ENCODE measurements at regions not wholly inside any gene's neighbourhood (a gene's known extent, or its start where the extent isn't known, plus 50 kb on each side); places are given as distances from the start of the nearest gene placed in this dataset.

DNA sequence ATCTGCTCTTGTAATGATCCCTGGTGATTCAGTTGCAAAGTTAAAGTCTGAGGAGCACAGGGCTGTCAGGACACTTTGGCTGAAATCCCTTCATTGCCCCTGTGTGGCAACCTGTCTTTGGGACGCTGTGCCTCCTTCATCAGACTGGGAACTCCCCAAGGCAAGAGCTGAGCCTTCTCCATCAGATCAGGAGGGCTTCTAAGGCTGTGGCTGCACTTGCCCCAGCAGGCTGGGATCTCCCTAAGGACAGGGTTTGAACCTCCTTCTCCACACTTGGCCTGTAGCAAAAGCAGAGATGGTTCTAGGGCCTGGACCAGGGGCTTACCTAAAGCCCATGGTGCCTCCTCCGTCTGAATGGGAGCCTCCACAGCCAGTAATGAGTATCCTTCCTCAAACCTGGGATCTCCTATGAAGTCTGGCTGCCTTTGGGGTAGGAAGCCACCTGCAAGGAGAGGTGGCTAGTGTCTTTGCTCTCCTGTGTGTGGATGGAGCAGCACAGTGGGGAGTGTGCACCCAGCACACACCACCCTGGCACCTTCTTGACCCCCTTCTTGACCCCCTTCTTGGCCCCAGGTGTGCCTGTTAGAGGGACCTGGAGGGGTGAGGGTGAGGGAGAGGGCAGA lies 79.0 kb upstream of the NKD1 start:
- ATAC-seq, result no peak

DNA sequence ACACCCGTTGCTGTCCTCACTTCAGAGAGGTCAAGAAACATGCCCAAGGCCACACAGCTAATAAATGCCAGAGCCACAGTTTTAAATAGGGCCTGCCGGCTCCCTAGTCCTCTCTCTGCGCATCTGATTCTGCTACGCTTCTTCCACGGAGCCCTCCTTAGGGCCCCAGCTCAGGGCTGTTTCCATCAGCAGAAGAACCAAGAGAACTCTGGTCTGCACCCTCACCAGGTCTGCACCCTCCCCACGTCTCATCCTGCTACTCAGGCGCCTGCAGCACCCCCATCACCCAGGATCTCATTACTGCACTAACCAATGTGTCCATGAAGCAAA lies 79.5 kb upstream of the NKD1 start:
- no peak for ATAC-seq

DNA sequence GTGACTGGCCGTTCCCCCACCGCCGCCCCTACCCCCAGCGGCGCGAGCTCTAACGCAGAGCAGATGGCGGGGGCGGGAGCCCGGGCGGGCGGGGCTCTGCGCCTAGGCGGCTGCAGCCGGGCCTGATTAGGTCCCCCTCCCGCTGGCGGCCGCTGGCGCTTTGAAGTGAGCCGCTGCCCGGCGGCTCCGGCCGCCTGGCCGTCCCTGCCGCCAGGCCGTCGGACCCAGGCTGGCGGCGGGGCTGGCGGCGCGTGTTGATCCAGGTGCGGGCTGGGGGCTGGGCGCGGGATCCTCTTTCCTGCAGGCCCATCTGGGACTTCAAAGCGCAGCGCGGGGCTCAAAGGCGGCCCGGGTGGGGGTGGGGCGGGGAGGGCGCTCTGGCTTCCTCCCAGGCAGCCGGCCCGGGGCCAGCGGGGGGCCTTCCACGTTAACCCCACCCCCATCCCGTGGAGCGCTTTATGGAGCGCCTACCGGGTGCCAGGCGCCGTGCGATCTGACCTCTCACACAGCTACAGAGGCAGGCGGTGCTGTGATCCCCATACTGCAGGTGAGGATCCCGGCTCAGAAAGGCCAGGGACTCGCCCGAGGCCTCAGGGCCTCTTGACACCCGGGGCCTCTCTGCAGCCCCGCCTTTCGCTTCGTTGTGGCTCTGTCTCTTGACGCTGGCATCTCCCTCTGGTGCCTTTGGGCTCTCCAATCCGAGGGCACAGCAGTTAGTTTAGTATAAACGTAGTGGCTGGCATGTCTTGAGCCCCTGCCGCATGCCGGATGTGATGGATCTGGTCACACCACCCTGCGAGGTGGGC lies 80.0 kb upstream of the NKD1 start:
- ATAC-seq, result peak in 1 of 2 donors; percentile 9

DNA sequence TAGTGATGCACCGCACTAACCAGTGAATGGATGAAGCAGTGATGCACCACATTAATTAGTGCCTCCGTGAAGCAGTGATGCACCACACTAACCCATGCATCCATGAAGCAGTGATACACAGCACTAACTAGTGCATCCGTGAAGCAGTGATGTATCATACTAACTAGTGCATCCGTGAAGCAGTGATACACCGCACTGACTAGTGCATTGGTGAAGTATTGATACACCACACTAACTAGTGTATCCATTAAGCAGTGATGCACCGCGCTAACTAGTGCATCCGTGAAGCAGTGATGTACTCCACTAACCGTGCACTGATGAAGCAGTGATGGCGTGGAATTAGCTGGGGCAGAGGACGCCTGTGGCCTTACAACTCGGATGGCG lies 80.6 kb upstream of the NKD1 start:
- ATAC-seq, result no peak

DNA sequence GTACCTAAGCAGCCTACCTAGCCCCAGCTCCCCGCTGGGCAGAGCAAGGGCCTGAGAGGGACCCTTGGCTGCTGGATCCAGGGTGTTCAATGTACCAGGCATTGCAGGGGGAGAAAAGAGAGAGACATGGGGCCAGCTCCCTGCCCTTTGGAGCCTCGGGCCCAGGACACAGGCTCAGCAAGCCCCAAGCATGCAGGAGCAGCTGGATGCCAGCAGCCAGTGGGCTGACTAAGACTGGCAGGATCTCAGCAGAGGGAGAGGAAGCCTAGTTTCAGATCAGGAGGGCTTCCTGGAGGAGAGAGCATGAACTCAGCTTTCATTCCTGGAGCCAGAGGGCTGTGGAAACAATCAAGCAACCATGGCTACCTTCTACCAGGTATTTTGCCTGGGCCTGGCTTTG lies 82.0 kb upstream of the NKD1 start:
- no peak for ATAC-seq

DNA sequence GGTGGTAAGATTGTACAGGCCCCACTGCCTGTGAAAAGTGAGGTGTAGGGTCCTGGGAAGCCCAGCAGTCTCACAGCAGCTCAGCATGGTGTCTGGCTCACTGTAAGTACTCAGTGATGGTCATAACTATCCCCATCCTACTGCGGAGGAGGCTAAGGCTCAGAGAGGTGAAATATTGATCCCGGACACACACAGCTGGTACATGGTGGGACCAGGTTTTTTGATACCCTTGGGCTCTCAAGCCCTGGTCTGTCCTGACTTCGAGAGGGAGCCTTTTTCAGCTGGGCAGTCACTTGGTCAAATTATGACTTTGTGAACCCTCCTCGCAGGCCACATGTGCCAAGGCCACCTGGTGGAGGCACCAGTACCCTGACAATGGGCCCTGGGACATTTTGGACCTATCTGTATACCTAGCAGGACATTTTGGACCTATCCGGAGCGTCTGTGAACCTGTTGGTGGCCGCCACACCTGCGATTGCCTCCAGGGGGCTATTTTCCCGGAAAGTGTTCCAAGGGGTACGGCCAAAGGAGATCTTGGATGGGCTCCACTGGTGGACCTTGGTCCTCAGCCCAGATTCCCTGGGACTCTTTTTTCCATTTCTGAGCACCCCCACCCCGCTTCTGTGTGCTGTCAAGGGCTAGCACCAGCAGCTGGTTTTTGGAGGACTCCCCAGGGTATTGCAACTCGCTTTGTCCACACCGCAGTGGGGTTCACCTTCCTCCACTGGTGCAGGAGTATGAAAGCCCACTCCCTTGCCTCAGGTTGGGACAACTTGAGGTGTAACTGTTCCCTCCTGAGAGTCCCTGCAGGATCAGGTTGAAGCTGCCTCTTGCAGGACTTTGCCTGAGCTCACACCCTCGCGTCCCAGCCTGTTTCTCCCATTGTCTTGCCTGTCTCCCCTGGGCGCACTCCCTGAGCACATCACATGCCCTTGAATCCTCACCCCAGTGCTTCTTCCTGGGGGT lies 83.6 kb upstream of the NKD1 start:
- ATAC-seq, result no peak

DNA sequence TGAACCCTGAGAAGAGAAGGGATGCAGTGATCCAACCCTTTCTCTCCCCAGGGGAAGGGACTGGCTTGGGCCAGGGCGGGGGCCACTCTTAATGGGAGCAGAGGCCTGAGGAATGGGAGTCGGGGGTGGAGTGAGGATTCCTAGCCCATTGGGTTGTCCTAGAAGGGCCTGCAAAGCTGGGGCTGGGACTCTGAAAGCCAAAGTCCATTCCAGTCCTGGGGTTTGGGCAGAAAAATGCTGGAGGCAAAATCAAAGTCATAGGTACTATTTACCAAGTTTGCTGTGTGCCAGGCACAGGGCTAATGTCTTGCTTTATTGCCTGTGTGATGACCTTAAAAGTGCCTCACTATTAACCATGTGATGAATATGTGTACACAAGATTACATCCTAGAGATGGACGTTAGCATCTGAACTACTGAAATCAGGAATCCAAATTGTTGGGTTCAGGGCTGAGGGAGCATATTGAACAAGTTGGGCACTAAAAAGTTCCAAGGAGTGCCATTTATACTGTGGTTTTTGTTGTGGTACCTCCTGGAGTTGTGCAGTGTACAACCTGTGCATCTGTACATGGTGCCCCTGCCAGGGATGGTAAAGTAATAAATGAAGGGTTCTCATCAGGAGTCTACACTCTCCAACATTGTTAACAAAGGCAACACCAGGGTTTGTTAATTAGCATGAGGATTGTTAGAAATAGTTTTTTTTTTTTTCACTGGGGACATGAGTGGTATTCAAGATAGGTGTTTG lies 84.4 kb upstream of the NKD1 start:
- ATAC-seq, result no peak

DNA sequence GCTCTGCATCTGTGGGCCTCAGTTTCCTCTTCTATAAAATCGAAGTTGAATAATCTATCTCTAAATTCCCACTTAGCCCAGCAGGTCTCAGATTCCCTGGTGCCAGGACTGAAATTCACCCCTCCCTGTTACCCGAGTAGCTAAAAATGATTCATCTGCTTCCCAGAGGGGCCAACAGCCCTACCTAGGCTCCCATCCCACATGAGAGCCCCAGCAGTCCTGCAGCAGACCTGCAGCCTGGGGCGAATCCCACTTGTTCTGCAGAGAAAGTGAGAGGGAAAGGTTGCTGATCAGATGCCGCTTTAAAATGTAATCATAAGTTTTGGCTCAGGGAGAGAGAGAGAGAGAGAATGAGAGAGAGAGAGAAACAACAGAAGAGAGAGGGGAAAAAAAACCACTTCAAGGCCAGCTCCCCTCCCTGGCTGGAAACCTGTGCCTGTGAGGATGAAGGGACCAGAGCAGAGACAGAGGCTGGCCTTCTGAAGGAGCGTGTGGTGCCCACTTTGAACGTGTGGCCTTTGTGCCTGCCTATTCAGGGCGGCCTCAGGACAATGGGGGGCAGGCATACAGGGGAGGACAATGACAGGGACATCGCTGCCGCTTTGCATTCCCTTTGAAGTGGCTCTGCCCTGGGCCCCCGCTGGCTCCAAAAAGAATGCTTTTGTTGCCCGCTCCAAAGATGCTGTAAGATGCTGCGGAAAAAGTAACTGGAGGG lies 85.2 kb upstream of the NKD1 start:
- ATAC-seq, result no peak

DNA sequence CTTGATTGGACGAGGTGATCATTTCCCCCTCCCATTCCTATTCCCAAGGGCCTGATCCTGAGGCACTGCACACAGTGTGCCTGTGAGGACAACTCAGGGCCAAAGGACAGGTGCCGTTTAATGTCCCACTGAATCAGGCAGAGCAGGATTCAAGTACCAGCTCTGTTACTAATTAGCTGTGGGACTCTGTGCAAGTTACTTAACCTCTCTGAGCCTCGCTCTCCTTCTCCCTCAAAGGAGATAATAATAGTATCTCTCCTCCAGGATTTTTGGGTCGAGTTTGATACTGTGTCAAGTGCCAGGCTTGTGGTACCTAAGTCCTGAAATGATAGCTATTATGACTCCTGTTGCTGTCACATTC lies 86.8 kb upstream of the NKD1 start:
- ATAC-seq, result no peak

DNA sequence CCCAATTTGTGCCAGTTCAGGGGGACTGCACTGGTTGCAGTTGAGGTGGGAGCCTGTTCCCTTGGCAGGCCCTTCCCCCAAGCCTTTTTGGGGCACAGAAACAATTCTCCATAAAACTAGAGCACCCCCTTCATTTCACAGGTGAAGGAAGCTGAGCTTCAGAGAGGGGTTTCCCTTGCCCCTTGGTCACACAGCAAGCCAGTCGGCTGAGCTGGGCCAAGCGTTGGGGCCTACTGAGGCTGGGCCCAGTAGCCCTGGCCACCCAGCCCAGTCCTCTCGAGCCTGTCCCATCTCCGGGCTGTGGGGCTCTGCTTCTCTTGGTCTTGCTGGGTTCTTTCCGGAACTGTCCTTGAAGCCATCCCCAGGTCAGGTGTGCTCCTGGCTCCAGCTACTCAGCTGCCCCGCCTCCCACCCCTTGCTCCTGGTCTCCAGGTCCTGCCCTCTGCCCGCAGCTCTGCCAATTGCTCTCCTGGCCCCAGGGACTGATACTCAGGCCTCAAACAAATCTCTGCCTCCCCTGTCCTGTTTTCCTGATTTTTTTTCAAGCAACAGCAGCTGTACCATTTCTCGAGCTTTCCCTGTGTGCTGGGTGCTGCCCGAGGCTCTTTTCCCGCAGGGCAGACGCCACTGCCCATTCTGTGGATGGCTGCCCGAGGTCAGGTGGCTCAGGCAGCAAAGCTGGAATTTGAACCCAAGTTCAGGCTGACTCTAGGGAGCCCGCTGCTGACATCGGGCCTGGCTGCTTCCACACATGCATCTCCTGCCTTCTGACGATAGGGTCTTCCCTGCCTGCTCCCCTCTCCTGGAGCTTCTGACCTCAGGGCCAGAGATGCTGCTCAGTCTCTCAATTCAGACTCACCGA lies 87.4 kb upstream of the NKD1 start:
- no peak for ATAC-seq

DNA sequence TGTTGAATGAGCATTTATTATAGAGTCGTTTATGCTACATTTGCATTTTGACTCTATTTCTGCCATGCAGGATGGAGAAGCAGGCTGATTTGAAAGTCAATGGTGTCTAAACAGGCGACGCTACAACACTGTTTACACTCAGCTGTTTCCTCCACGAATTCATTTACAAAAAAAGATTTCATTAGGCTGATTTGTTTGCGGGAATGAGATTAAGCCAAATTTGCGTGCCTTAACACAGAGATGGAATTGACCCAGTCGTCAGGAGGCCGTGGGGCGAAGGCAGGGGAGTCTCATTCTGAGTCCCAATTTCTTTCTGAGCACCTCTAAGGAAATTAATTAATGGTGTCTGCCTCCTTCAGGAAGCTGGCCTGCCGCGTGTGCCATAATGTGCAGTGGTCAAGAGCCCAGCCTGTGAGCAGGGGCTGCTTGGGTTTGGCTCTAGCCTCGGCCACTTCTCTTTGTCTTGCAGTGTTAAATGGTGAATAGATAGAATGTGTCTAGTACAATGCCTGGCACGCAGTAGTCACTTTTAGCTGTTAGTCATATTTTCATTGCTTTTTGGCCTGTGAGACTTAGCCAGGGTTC lies 88.6 kb upstream of the NKD1 start:
- ATAC-seq, result no peak

DNA sequence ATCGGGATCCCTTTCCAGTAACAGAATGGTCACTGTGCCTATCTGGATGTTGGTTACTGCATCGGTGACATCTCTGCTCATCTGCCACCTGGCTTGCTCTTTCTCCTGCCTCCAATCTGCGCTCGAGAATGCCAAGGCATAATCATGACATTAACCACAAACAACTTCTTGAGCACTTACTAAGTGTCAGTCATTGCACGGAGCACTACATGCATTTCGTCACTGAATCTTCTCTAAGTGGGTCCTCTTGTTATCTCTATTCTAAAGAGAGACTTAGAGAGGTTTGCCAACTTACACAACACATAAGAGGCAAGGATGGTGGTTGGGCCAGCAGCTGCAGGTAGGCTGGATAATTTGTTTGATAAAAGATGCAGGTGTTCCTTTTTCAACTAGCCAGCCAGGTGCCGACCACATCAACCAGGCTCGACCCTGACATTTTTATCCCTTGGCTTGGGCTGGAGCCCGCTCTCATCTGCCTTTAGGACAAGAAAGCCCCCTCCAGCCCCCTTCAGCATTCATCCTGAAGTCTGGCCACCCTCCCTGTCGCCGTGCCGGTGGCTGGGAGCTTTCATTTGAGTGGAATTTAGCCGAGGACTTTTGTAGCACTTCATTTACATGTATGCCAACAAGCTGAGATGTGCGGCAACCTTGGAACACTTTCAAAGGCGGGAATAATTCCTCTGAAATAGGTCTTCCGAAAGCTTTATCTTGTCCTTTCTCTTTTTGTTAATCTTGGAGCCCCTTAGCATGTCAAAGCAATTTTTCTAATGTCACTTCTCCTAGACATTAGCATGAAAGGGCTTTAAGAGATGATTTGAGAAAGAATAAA lies 89.3 kb upstream of the NKD1 start:
- ATAC-seq, result no peak

DNA sequence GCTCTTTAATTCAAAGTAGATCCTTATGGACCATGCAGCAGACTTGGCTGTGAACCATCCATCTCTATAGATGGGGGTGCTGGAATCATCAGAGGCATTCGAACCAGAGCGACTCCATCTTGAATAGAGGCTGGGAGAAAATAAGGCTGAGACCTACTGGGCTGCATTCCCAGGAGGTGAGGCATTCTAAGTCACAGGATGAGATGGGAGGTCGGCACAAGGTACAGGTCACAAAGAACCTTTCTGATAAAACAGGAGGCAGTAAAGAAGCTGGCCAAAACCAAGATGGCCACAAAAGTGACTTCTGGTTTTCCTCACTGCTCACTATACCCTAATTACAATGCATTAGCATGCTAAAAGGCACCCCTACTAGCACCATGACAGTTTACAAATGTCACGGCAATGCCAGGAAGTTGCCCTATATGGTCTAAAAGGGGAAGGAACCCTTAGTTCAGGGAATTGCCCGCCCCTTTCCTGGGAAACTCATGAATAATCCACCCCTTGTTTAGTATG lies 89.2 kb upstream of the BRD7 start:
- ATAC-seq, result no peak

DNA sequence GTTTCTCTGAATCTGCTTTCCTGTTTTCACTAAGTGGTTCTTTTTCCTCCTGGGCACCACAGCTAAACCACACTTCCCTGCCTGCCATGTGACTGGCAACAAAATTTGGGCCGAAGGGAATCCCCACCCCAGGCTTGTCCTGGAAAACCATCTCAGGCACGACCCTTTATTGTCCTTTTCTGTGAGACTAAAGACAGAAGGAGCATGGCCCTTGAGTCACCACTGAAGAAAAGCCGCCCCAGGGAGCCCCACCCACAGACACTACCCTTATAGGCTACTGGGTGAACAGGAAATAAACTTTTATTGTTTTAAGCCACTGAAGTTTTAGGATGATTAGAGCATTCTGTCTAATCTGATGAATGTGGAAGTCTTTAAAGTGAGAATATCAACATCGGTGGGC lies 88.6 kb upstream of the BRD7 start:
- peak in 1 of 2 donors; percentile 32 for ATAC-seq

DNA sequence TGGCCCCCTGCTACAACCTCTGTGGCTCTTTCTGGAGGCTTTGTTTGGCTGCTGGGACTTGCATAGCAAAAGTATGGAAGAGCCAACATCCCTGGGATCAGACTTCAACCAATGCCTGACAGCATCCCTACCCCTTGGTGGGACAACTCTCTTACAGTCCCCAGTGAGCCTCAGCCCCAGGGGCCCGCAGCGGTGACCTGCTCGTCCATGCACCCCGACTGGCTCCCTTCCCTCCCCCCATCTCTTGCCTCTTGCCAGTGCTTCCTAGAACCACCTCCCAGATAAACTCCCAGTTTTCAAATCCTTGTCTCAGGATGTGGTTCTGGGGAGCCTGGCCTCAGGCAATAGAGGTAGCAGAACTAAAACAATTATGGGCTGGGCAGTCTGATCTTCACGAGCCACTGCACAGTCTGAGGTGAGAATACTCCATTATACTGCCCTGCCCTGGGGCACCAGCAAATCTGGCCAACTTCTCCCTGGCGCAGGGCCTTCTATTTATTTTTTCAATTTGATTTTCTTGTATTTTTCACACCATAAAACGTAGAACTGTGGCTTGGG lies 86.6 kb upstream of the BRD7 start:
- no peak for ATAC-seq

DNA sequence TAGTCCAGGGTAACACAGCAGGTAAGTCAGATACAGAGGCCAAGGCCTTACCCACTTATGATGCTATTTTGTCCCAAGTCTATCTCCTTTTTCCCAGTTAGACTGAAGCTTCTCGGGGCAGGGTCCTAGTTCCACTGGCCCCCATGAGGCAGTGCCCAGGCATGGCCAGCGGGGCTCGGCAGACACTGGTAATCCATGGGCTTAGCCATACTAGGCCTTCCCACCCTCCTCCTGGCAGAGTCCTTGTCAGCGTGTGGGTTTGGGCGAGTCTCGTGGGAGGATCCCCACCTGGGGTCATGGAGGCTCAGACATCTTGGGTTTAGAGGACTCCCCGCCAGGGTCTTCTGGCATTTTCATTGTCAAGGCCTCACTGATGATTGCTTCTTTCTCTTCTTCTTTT lies 84.7 kb upstream of the BRD7 start:
- no peak for ATAC-seq

DNA sequence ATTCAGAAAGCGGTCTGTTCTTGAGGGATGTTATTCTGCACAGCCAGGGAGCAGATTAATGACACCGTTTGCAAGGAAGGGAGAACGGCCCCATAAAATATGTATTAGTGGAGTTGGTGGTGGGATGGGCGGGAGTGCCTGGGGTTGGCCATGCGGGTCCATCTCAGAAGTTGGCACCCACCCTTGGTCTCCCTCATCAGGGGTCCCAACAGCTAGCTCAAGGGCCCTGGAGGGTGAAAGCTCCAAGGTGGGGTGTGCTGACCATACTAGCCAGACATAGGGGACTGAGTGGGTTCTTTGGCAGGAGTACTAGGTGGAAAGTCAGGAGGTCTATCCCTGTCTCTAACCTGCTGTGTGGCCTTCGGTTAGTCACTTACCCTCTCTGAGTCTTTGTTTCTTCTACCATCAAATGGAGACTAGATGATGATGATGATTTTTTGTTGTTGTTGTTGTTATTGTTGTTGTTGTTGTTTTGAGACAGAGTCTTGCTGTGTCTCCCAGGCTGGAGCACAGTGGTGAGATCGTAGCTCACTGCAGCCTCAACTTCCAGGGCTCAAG lies 83.2 kb upstream of the BRD7 start:
- ATAC-seq, result no peak

DNA sequence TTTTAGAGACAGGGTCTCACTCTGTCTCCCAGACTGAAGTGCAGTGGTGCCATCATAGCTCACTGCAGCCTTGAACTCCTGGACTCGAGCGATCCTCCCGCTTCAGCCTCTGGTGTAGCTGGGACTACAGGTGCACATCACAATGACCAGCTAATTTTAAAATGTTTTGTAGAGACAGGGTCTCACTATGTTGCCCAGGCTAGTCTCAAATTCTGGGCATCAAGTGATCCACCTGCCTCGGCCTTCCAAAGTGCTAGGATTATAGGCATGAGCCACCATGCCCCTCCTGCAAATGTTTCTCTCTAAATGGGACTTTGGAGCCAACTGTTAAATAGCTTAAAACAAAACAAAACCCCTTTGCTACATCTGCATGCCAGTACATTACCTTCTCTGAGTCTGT lies 82.2 kb upstream of the BRD7 start:
- no peak for ATAC-seq

DNA sequence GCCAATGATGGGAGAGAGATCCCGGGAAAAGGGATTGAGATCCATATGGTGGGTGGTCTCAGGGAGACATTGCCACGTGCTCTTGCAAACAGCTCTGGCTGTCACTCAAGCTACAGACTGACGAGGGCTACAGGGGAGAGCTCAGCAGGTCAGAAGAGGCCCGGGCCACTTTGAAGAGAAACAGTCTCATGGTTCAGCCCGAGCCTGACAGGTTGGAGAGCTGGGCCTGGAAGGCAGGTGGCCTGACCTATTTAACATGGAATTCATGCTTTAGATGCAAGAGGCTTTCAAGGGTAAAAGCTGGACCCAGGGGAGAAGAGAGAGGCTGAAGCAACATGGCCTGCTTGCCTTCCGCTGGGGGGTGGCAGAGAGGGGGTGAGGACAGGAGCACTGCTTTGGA lies 81.0 kb upstream of the BRD7 start:
- no peak for ATAC-seq
